Inflammatory macrophage treated with lipopolysaccharide for 4 hours (primary cell): ENCODE measurements at regions not wholly inside any gene's neighbourhood (a gene's known extent, or its start where the extent isn't known, plus 50 kb on each side); places are given as distances from the start of the nearest gene placed in this dataset.
"Not testable (repeated sequence)": the region's sequence is repeated elsewhere in the genome, so short reads cannot be mapped to it uniquely, and the experiment has no call there.

Experiments
- DNase-seq: peaks from one replicate; pipeline ENCODE4 v3.0.0-alpha.2; 2020

- DNase-seq: no peak
These were observed 151.9 kb upstream of the CARMIL1 start for GRCh38 chr6:25127076-25127837.

- DNase-seq: peak; percentile 18
These were observed 148.7 kb upstream of the CARMIL1 start for GRCh38 chr6:25130518-25130917.

GRCh38 chr6:25132934-25133333, 146.2 kb upstream of the CARMIL1 start:
- DNase-seq: no peak

GRCh38 chr6:25133568-25133967, 145.6 kb upstream of the CARMIL1 start:
- no peak for DNase-seq

- DNase-seq: peak; percentile 11
These were observed 142.3 kb upstream of the CARMIL1 start for GRCh38 chr6:25136854-25137253.

- peak; percentile 39 for DNase-seq
These were observed 141.7 kb upstream of the CARMIL1 start for GRCh38 chr6:25137480-25137879.

- no peak for DNase-seq
These were observed 141.3 kb upstream of the CARMIL1 start for GRCh38 chr6:25137916-25138232.

GRCh38 chr6:25138233-25138933, 140.8 kb upstream of the CARMIL1 start:
- DNase-seq: peak; percentile 86

- DNase-seq: no peak
These were observed 140.2 kb upstream of the CARMIL1 start for GRCh38 chr6:25138934-25139415.

GRCh38 chr6:25139608-25140007, 139.6 kb upstream of the CARMIL1 start:
- not testable (repeated sequence) for DNase-seq

GRCh38 chr6:25142506-25142905, 136.7 kb upstream of the CARMIL1 start:
- DNase-seq: no peak

GRCh38 chr6:25144919-25145318, 134.3 kb upstream of the CARMIL1 start:
- DNase-seq: no peak

GRCh38 chr6:25147223-25147622, 132.0 kb upstream of the CARMIL1 start:
- DNase-seq: peak; percentile 49

- no peak for DNase-seq
These were observed 129.1 kb upstream of the CARMIL1 start for GRCh38 chr6:25150031-25150430.

- no peak for DNase-seq
These were observed 128.3 kb upstream of the CARMIL1 start for GRCh38 chr6:25150863-25151262.

- no peak for DNase-seq
These were observed 126.1 kb upstream of the CARMIL1 start for GRCh38 chr6:25153079-25153478.

GRCh38 chr6:25154034-25154596, 125.1 kb upstream of the CARMIL1 start:
- no peak for DNase-seq

- no peak for DNase-seq
These were observed 124.0 kb upstream of the CARMIL1 start for GRCh38 chr6:25155211-25155610.

- DNase-seq: peak; percentile 58
These were observed 123.1 kb upstream of the CARMIL1 start for GRCh38 chr6:25156123-25156522.

- peak; percentile 46 for DNase-seq
These were observed 122.0 kb upstream of the CARMIL1 start for GRCh38 chr6:25157183-25157582.

- no peak for DNase-seq
These were observed 121.3 kb upstream of the CARMIL1 start for GRCh38 chr6:25157842-25158241.

- DNase-seq: not testable (repeated sequence)
These were observed 119.0 kb upstream of the CARMIL1 start for GRCh38 chr6:25160134-25160533.

- DNase-seq: no peak
These were observed 114.0 kb upstream of the CARMIL1 start for GRCh38 chr6:25165177-25165576.

GRCh38 chr6:25165800-25166199, 113.4 kb upstream of the CARMIL1 start:
- DNase-seq: no peak
